HG02588 (cell line): ENCODE measurements at regions not wholly inside any gene's neighbourhood (a gene's known extent, or its start where the extent isn't known, plus 50 kb on each side); places are given as distances from the start of the nearest gene placed in this dataset.
"Not testable (repeated sequence)": the region's sequence is repeated elsewhere in the genome, so short reads cannot be mapped to it uniquely, and the experiment has no call there.

Experiments
- ATAC-seq: cut with Tn5 transposase; IDR thresholded peaks from one replicate; pipeline ENCODE4 v1.9.1; 2021; ENCODE audit warnings: mild to moderate bottlenecking, moderate library complexity; ENCODE audit not compliant: unreplicated experiment

DNA sequence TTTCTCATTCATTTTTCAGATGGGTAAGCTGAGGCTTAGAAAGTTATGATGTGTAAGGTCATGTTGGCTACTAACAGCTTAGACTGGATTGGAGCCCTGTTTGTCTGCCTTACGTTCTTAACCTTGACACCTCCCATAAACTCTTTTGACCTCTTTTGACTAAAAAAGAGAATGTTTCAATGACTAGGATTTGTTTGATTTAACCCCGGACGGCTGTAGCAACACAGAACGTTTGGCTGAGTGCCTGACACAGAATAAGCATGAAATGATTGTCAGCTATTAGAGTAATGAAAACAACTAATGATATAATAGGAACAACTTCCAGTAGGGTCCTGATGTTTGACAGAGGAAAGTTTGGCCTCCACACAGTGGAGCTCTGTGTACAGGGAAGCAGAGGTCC is 83.3 kb upstream of the PDZD8 start:
- no peak for ATAC-seq

DNA sequence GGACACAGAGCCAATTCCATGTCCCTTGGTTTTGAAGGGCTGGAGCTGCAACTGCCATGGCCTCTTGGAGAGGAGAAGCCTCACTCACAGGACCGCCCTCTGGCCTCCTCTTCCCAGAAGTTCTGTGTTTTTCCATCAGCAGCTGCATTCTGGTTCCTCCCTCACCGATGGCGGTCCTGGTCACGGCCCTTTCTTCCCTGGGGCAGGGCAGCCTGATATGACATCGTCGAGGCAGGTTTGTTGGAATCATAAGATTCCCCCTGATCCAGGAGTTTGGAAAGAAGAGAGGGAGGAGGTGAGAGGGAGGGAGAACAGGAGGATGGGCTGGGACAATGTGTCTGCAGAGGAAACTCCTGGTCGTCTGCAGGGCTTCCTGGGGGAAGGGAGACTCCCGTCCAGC is 82.7 kb upstream of the PDZD8 start:
- ATAC-seq: no peak

DNA sequence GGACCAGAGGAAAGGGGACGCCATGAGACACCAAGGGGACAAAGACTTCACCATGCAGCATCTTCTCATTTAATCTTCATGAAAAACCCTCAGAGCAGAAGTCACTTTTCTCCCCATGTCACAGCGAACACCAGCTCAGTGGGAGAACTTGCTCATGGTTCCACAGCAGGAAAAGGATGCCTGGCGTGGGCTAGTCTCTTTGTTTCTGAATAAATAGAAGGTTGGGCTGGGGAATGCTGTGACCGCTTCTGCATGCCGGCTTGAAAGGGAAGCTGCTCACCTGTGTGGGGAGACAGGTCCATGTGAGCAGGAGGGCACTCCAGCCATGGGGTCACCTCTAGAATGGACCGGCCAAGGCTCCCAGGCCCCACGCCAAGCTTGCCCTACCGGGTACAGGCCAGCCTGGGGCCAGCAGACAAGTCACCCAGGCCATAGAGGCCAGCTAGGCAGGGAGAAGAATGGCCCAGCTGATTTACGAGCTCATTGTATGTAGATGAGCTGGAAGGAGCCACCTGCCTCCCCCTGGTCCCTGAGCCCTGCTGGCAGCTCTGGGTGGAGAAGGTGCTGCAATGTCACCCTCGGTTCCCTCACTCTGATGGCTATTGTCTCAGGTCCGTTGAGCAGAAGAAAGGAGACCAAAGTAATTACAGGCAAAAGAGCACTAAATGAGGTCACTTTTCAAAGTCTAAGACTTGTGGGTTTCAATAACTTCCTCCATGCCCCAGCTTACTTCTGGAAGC is 82.0 kb upstream of the PDZD8 start:
- no peak for ATAC-seq

DNA sequence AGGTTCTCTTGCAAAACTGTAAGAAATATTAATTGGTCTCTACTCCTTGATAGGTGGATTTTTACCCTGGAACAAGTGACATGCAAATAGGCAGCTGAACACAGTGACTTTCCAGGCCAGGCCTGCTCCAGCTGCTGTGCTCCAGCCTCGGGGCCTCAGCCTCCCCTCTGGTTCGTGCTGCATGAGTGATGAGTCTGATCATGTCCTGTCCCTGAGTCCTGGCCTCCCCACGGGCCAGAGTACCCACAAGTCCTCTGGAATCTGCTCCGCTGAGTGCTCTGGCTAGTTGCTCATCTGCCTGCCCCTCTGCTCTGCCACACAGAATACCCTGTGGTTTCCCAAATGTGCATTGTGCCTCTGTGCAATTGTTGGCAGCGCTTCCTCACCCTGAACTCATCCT is 80.1 kb upstream of the PDZD8 start:
- ATAC-seq: no peak

- ATAC-seq: no peak
Observed at GRCh38 chr10:117454502-117454901, 79.3 kb upstream of the PDZD8 start.

DNA sequence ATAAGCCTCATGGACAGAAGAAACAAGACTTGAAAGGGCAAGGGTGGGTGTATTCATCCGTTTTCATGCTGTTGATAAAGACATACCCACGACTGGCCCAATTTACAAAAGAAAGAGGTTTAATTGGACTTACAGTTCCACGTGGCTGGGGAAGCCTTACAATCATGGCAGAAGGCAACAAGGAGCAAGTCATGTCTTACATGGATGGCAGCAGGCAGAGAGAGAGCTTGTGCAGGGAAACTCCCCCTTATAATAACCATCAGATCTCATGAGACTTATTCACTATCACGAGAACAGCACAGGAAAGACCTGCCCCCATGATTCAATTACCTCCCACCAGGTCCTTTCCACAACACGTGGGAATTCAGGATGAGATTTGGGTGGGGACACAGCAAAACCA is 78.2 kb upstream of the PDZD8 start:
- not testable (repeated sequence) for ATAC-seq

DNA sequence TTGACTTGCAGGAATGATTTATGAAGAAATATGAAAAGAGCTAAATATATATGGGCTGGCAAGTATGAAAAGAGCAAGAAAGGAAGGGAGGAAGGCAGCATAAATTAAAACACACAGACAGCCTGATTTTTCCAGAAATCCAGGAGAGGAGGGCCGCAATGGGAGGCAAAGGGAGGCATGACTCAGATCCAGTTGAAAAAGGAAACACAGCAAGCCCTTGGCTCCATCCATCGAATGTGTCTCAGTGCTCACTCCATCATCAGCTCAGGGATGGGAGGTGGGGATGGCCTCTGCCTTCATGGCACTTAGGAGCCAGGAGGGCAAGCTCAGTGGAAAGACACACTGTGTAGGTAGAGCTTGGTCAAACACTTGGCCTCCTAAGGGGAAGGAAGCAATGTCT is 75.7 kb upstream of the PDZD8 start:
- ATAC-seq: no peak

- no peak for ATAC-seq
Observed at GRCh38 chr10:117449636-117450035, 74.4 kb upstream of the PDZD8 start.

- no peak for ATAC-seq
Observed at GRCh38 chr10:117448802-117449201, 73.6 kb upstream of the PDZD8 start.

DNA sequence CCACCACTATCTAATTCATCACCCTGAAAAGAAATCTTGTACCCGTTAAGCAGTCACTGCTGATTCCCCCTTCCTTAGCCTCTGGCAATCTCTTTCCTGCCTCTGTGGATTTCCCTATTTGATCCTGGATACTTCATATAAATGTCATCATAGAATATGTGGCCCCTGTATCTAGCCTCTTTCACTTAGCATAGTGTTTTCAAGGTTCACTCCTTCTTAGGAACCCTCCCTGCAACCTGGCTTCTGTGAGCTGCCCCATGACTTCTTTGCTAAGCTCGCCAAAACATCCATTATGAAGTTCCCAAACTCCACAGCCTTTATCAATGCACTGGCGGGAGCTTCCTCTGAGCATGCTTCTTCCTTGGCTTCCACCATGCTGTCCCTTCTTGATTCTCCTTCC is 70.8 kb upstream of the PDZD8 start:
- ATAC-seq: no peak

- no peak for ATAC-seq
Observed at GRCh38 chr10:117444497-117445040, 69.3 kb upstream of the PDZD8 start.

GRCh38 chr10:117443686-117444041 is 68.4 kb upstream of the PDZD8 start:
- no peak for ATAC-seq

GRCh38 chr10:117442944-117443685 is 67.9 kb upstream of the PDZD8 start:
- peak; percentile 87 for ATAC-seq

DNA sequence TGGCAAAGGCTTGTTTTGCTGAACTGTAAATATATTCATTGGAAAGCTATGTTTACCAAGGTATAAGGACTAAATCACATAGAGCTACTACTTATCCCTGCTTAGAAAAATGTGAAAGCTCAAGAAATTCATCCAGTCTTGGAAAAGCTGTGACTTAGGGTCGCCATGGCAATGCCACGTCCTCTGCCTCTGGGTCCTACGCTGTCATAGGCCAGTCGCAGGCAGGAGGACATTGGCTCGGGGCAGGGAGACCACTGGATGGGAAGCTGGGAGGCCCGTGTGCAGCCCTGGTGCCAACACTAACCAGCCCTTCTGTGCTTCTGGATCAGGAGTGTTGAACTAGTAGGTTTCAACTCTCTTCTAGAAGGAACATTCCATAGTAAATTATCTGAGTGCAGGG is 67.3 kb upstream of the PDZD8 start:
- no peak for ATAC-seq

GRCh38 chr10:117441812-117442443 is 66.7 kb upstream of the PDZD8 start:
- ATAC-seq: peak; percentile 46

DNA sequence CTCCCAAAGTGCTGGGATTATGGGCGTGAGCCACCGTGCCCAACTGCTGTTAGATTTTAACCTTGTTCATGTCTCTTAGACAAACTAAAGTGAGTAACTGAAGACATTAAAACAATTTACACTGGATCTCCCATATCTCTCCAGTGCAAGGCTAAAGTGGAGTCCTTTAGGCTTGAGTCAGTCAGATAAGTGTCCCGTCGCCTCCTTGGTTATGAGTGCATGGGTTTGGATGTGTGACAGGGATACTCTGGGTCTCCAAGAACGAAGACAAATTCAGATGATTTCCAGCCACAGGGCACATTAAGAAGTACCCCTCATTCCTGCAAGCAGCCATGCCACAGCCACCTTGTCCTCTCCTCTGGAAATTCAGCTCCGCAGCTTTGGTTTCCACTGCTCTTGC is 66.1 kb upstream of the PDZD8 start:
- no peak for ATAC-seq

- no peak for ATAC-seq
Observed at GRCh38 chr10:117439243-117439912, 64.1 kb upstream of the PDZD8 start.

DNA sequence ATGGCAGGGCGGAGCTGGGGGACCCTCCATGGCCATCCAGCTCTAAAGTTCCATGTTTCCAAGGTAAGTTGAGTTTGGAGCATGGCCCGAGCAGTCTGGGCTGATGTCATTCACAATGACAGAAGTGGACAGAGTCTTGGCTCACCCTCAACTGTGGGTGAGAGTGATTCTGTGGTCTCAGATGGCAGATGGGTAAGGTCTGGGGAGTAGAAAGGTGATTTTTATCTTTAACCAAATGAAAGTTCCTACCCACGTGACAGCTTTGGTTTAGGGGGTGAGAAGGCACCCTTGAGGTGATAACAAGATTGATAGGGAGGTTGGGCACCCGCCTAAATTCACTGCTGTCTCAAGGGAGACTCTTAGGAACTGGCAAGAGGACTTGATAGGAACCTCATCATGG is 57.6 kb upstream of the PDZD8 start:
- ATAC-seq: no peak

GRCh38 chr10:117431160-117431559 is 55.9 kb upstream of the PDZD8 start:
- no peak for ATAC-seq

DNA sequence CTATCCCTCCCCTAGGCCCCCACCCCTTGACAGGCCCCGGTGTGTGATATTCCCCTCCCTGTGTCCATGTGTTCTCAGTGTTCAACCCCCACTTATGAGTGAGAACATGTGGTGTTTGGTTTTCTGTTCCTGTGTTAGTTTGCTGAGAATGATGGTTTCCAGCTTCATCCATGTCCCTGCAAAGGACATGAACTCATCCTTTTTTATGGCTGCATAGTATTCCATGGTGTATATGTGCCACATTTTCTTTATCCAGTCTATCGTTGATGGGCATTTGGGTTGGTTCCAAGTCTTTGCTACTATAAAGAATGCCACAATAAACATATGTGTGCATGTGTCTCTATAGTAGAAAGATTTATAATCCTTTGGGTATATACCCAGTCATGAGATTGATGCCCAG is 55.3 kb upstream of the PDZD8 start:
- ATAC-seq: not testable (repeated sequence)

DNA sequence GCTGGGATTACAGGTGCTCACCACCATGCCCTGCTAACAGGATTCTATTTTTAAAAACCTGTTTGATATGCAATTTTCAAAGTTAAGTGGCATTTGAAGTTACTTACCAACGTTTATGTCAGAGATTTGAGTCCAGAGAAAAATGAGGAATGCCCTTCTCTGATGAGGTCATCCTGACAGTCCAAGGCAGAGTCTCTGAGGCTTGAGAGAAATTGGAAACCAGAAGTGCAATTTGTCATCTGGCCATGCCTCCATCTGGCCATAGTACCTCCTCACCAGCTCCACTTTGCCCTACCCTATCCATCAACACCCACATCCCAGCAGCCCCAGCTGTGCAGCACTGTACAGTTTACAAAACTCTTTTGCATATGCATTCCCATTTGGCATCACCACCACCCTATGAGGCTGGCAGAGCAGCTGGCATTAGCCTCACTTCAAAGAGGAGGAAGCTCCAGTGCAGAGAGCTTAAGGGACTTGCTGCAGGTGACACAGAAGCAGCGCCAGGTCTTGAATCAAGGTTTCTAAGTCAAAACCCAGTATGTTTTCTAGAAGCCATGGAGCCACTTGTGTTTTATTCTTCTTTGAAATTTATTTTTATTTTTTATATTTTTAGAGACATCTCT is 54.5 kb upstream of the PDZD8 start:
- no peak for ATAC-seq
